OCI-LY1 (cell line): ENCODE measurements at regions not wholly inside any gene's neighbourhood (a gene's known extent, or its start where the extent isn't known, plus 50 kb on each side); places are given as distances from the start of the nearest gene placed in this dataset.

Experiments used
- EZH2 ChIP-seq: fragments of 200-600 bp; sonication (generic), shearing (Covaris generic); IDR thresholded peaks from 2 replicates; pipeline ENCODE4 v1.8.0; 2017; ENCODE audit warnings: borderline replicate concordance, mixed run types, mild to moderate bottlenecking, antibody characterized with exemption, low read length, moderate library complexity, mixed read lengths
- TF ChIP-seq, protein P1 (sequence below): fragments of 200-600 bp; sonication (generic), shearing (Covaris generic); IDR thresholded peaks from 2 replicates; pipeline ENCODE4 v1.5.1; 2017; ENCODE audit warnings: mild to moderate bottlenecking, antibody characterized with exemption, low read length, moderate library complexity, mixed read lengths

GRCh38 chr3:69441040-69441439 is 55.2 kb upstream of the FRMD4B start:
- TF ChIP-seq, protein P1, sequence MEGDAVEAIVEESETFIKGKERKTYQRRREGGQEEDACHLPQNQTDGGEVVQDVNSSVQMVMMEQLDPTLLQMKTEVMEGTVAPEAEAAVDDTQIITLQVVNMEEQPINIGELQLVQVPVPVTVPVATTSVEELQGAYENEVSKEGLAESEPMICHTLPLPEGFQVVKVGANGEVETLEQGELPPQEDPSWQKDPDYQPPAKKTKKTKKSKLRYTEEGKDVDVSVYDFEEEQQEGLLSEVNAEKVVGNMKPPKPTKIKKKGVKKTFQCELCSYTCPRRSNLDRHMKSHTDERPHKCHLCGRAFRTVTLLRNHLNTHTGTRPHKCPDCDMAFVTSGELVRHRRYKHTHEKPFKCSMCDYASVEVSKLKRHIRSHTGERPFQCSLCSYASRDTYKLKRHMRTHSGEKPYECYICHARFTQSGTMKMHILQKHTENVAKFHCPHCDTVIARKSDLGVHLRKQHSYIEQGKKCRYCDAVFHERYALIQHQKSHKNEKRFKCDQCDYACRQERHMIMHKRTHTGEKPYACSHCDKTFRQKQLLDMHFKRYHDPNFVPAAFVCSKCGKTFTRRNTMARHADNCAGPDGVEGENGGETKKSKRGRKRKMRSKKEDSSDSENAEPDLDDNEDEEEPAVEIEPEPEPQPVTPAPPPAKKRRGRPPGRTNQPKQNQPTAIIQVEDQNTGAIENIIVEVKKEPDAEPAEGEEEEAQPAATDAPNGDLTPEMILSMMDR: no peak
- TF ChIP-seq EZH2: no peak
